VCaP (cell line): ENCODE measurements at regions not wholly inside any gene's neighbourhood (a gene's known extent, or its start where the extent isn't known, plus 50 kb on each side); places are given as distances from the start of the nearest gene placed in this dataset.
"Not testable (repeated sequence)": the region's sequence is repeated elsewhere in the genome, so short reads cannot be mapped to it uniquely, and the experiment has no call there.

ENCODE experiments used
- H3K27ac ChIP-seq: fragments of 450-650 bp; 2 replicates; pipeline ENCODE4 v1.5.1; 2017
- CTCF ChIP-seq: fragments of 450-650 bp; conservative IDR thresholded peaks from 2 replicates; pipeline ENCODE4 v1.5.1; 2017; ENCODE audit warnings: mild to moderate bottlenecking, moderate library complexity

- no peak for TF ChIP-seq CTCF
Observed at GRCh38 chrX:77065896-77066295, 381.3 kb upstream of the FGF16 start.

GRCh38 chrX:77070202-77070918, 376.8 kb upstream of the FGF16 start:
- no peak for TF ChIP-seq CTCF
- H3K27ac ChIP-seq, result no peak overlapping the region

More at GRCh38 chrX:77065896-77066295, 381.3 kb upstream of the FGF16 start:
- H3K27ac ChIP-seq, result no peak overlapping the region

DNA sequence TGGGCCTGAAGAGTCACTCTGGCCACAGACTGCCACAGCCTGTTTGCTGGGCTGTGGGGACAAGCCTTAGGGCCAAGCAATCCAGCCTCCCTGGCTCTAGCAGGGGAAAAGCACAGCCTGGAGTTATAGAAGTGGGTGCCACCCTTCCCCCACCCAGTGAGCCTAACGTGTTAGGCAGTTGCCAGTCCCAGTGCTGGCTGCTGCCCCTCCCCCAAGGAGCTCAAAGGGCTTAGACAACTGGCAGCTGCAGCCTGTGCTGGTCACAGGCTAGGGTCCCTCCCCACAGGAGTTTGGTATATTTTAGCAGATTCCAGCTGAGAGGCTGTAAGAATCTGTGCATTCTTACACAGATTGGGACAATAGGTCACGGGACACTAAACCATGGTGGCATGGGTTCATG, 370.3 kb upstream of the FGF16 start:
- H3K27ac ChIP-seq, result no peak overlapping the region
- no peak for TF ChIP-seq CTCF

DNA sequence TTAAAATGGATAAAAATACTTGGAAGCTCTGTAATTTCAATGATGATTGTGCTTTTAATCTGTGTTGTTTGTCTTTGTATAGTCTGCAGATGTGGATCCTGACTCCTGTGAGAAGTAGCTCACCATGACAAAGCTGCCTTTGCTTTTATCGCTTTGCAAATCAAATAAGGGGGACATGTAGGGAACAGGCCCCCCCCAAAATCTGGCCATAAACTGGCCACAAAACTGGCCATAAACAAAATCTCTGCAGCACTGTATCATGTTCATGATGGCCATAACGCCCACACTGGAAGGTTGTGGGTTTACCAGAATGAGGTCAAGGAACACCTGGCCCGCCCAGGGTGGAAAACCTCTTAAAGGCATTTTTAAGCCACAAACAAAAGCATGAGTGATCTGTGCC, 366.0 kb upstream of the FGF16 start:
- not testable (repeated sequence) for H3K27ac ChIP-seq

GRCh38 chrX:77085372-77085771, 361.8 kb upstream of the FGF16 start:
- no peak for TF ChIP-seq CTCF

DNA sequence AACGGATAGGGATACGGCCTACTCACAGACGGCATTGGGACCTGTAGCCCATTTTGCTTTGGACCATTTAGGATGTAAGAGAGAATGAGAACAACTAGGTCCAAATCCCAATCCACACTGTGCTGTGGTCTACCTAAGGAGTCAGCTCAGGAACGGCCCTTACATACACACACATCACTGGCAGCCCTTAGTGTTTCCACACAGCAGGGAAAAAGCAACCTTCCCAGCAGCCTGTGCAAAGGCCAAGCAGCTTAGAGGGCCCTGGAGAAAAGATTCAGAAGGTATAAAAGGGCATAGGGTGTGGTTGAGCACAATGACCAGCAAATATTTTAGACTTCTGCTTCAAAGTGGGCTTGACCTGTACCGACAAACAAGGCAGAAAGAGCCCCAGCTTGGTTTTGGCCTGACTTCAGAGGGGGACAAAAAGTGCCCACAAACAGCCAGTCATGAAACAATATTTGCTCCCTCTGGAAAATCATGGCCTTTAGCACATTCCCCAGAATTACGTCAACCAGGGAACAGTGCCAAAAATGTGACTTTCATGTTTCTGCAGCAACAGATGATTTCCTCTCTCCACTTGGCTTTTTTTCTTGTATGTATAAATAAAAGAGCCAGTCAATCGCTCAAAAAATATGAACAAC, 359.5 kb upstream of the FGF16 start:
- TF ChIP-seq CTCF, result no peak
- H3K27ac ChIP-seq, result no peak overlapping the region

More at GRCh38 chrX:77085372-77085771, 361.8 kb upstream of the FGF16 start:
- no peak overlapping the region for H3K27ac ChIP-seq

DNA sequence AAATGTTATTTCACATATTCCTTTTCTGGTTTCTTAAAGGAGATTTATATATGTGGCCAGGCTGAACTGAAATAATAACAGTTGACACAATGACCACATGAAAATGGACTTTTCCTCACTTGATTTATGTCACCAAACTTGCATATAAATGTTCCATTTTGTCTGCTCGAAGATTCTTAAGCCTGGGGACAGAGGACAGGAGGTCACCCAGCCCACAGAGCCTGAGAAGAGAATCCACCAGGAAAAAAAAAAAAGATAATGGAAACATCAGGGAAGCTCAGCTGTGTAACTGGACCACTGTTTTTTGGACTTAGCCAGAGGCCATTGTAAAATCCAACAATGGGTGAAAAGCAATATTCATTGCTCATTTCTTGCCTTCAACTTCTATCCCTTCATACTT, 359.0 kb upstream of the FGF16 start:
- no peak overlapping the region for H3K27ac ChIP-seq
- no peak for TF ChIP-seq CTCF

DNA sequence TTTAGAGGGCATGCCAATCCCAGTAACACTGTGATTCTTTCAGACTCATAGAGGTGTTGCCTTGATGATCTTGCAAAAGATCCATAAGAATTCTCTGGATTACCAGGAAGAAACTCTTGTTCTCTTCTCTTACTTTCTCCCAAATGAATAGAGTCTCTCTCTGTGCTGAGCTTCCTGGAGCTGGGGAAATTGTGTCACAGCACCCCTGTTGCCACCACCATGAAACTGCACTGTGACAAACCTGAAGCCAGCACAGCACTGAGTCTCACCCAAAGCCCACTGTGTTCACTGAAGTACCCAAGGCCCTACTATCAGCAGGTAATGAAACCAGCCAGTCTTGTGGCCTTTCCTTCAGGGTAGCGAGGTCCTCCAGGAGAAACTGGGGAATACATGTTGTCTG, 332.7 kb upstream of the FGF16 start:
- TF ChIP-seq CTCF, result no peak
- no peak overlapping the region for H3K27ac ChIP-seq
